Neural progenitor cell (in vitro differentiated cells): ENCODE measurements at regions not wholly inside any gene's neighbourhood (a gene's known extent, or its start where the extent isn't known, plus 50 kb on each side); places are given as distances from the start of the nearest gene placed in this dataset.
A peak's percentile ranks its signal among the peaks of the same experiment; 100 is the strongest.

Source experiments
- DNase-seq: peaks from one replicate; pipeline ENCODE4 v3.0.0-alpha.2; 2016; ENCODE audit warnings: low spot score
- H2AFZ ChIP-seq: fragments of 200-600 bp; sonication (generic); replicated peaks from 2 replicates; pipeline ENCODE4 v1.6.1; 2016; ENCODE audit warnings: antibody characterized with exemption
- H3F3A ChIP-seq: fragments of 200-600 bp; sonication (generic); 2 replicates; pipeline ENCODE4 v1.6.1; 2016; ENCODE audit warnings: antibody characterized with exemption, low read depth
- H3K27ac ChIP-seq: fragments of 200-600 bp; sonication (generic); 2 replicates; pipeline ENCODE4 v1.5.1; 2016; ENCODE audit warnings: mild to moderate bottlenecking
- H3K27me3 ChIP-seq: fragments of 200-600 bp; sonication (generic); 2 replicates; pipeline ENCODE4 v1.6.1; 2016; ENCODE audit warnings: mild to moderate bottlenecking, moderate library complexity
- H3K36me3 ChIP-seq: fragments of 200-600 bp; sonication (generic); 2 replicates; pipeline ENCODE4 v1.5.1; 2016
- H3K4me1 ChIP-seq: fragments of 200-600 bp; sonication (generic); 2 replicates; pipeline ENCODE4 v1.6.1; 2016; ENCODE audit warnings: mixed run types
- H3K4me2 ChIP-seq: fragments of 200-600 bp; sonication (generic); 2 replicates; pipeline ENCODE4 v1.6.1; 2016
- H3K4me3 ChIP-seq: fragments of 200-600 bp; sonication (generic); 2 replicates; pipeline ENCODE4 v1.5.1; 2016
- H3K79me2 ChIP-seq: fragments of 200-600 bp; sonication (generic); 2 replicates; pipeline ENCODE4 v1.6.1; 2016; ENCODE audit warnings: low read depth
- H3K9ac ChIP-seq: fragments of 200-600 bp; sonication (generic); 2 replicates; pipeline ENCODE4 v1.6.1; 2016
- H3K9me3 ChIP-seq: fragments of 200-600 bp; sonication (generic); 2 replicates; pipeline ENCODE4 v1.5.1; 2016; ENCODE audit warnings: low read depth
- H4K20me1 ChIP-seq: fragments of 200-600 bp; sonication (generic); 2 replicates; pipeline ENCODE4 v1.6.1; 2016; ENCODE audit warnings: low read depth
- H3K27ac Mint-ChIP-seq: 3 replicates; pipeline ENCODE4 v1.8.0; 2021; ENCODE audit warnings: mixed read lengths
- H3K27me3 Mint-ChIP-seq: 2 replicates; pipeline ENCODE4 v1.8.0; 2022; ENCODE audit warnings: low read depth, mild to moderate bottlenecking, inconsistent platforms, moderate library complexity, mixed read lengths; ENCODE audit not compliant: insufficient read depth
- H3K36me3 Mint-ChIP-seq: 3 replicates; pipeline ENCODE4 v1.8.0; 2021; ENCODE audit warnings: mixed read lengths
- H3K4me1 Mint-ChIP-seq: 3 replicates; pipeline ENCODE4 v1.8.0; 2021; ENCODE audit warnings: mixed read lengths
- H3K4me3 Mint-ChIP-seq: 3 replicates; pipeline ENCODE4 v1.8.0; 2021; ENCODE audit warnings: mild to moderate bottlenecking, moderate library complexity, mixed read lengths
- H3K9me3 Mint-ChIP-seq: 3 replicates; pipeline ENCODE4 v1.8.0; 2020; ENCODE audit warnings: mixed read lengths
- EZH2 ChIP-seq: fragments of 200-600 bp; sonication (generic); IDR thresholded peaks from 2 replicates; pipeline ENCODE4 v1.6.1; 2017; ENCODE audit warnings: antibody characterized with exemption, mild to moderate bottlenecking, moderate library complexity
- EZH2phosphoT487 ChIP-seq: fragments of 200-600 bp; sonication (generic); IDR thresholded peaks from 2 replicates; pipeline ENCODE4 v1.6.1; 2017; ENCODE audit warnings: antibody characterized with exemption
- TF ChIP-seq, protein P1 (sequence below): fragments of 200-600 bp; sonication (generic); IDR thresholded peaks from 2 replicates; pipeline ENCODE4 v1.5.1; 2017; ENCODE audit warnings: antibody characterized with exemption, mild to moderate bottlenecking

GRCh38 chr7:94303695-94304094 lies 91.0 kb upstream of the COL1A2 start:
- no peak overlapping the region for H3K4me3 Mint-ChIP-seq

GRCh38 chr7:94304878-94305277 lies 89.8 kb upstream of the COL1A2 start:
- Histone ChIP-seq H3F3A (no peaks in the 10 kb centered on the region), H3K4me1 (peaks cover 23% of the 10 kb centered on the region), H3K9me3 (no peaks in the 10 kb centered on the region), H3K27me3 (no peaks in the 10 kb centered on the region), H3K79me2 (no peaks in the 10 kb centered on the region), H3K36me3 (no peaks in the 10 kb centered on the region), H3K4me3 (no peak overlapping the region), H4K20me1 (no peaks in the 10 kb centered on the region), H3K27ac (no peak overlapping the region), H3K9ac (no peak overlapping the region), H2AFZ (no peak overlapping the region), H3K4me2 (no peak overlapping the region)
- DNase-seq, result no peak
- Mint-ChIP-seq H3K4me3 (no peak overlapping the region), H3K27me3 (peaks cover 2% of the 10 kb centered on the region), H3K36me3 (peaks cover 2% of the 10 kb centered on the region), H3K4me1 (peaks cover 39% of the 10 kb centered on the region), H3K27ac (no peak overlapping the region), H3K9me3 (peaks cover 19% of the 10 kb centered on the region)
- TF ChIP-seq, protein P1, sequence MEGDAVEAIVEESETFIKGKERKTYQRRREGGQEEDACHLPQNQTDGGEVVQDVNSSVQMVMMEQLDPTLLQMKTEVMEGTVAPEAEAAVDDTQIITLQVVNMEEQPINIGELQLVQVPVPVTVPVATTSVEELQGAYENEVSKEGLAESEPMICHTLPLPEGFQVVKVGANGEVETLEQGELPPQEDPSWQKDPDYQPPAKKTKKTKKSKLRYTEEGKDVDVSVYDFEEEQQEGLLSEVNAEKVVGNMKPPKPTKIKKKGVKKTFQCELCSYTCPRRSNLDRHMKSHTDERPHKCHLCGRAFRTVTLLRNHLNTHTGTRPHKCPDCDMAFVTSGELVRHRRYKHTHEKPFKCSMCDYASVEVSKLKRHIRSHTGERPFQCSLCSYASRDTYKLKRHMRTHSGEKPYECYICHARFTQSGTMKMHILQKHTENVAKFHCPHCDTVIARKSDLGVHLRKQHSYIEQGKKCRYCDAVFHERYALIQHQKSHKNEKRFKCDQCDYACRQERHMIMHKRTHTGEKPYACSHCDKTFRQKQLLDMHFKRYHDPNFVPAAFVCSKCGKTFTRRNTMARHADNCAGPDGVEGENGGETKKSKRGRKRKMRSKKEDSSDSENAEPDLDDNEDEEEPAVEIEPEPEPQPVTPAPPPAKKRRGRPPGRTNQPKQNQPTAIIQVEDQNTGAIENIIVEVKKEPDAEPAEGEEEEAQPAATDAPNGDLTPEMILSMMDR, result no peak
- TF ChIP-seq EZH2phosphoT487 (no peak), EZH2 (no peak)

More at GRCh38 chr7:94303695-94304094, 91.0 kb upstream of the COL1A2 start:
- Histone ChIP-seq H3K4me1 (peaks cover 23% of the 10 kb centered on the region), H3K9me3 (no peaks in the 10 kb centered on the region), H3K36me3 (no peaks in the 10 kb centered on the region), H2AFZ (peak overlapping the region; percentile 87), H3K27me3 (no peaks in the 10 kb centered on the region), H4K20me1 (no peaks in the 10 kb centered on the region), H3K9ac (no peak overlapping the region), H3K4me3 (no peak overlapping the region), H3K4me2 (no peak overlapping the region), H3F3A (no peaks in the 10 kb centered on the region), H3K79me2 (no peaks in the 10 kb centered on the region), H3K27ac (no peak overlapping the region)
- no peak for DNase-seq
- Mint-ChIP-seq H3K27ac (peak overlapping the region; percentile 61), H3K9me3 (peaks cover 12% of the 10 kb centered on the region), H3K27me3 (peaks cover 2% of the 10 kb centered on the region), H3K36me3 (peaks cover 2% of the 10 kb centered on the region), H3K4me1 (peaks cover 44% of the 10 kb centered on the region)
- TF ChIP-seq EZH2, result no peak
- TF ChIP-seq EZH2phosphoT487, result no peak
- TF ChIP-seq, protein P1, result no peak

DNA sequence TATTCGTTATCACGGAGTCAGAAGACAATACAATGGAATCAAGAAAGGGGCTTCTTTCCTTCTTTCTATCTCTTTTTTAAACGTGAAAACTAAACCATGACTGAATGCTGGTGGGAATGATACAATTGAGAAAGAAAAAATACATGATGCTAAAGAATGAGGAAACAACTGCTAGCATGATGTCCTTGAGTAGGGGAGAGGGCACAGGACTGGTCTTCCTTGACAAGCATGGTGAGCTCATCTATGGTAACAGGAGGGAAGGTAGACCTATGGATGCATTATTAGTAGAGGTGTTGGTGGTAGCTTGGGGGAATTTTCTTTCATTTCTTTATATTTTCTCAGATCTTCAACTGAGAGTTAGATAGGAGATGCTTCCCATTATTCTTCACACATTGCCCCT lies 88.9 kb upstream of the COL1A2 start:
- peak overlapping the region; percentile 24 for H3K27ac Mint-ChIP-seq
- peaks cover 19% of the 10 kb centered on the region for H3K9me3 Mint-ChIP-seq
- Histone ChIP-seq H4K20me1 (no peaks in the 10 kb centered on the region), H3K36me3 (no peaks in the 10 kb centered on the region), H3K9ac (no peak overlapping the region), H3K4me2 (no peak overlapping the region), H2AFZ (no peak overlapping the region), H3K27me3 (no peaks in the 10 kb centered on the region), H3K4me1 (peaks cover 19% of the 10 kb centered on the region), H3K9me3 (no peaks in the 10 kb centered on the region), H3K27ac (no peak overlapping the region), H3F3A (no peaks in the 10 kb centered on the region), H3K79me2 (no peaks in the 10 kb centered on the region), H3K4me3 (no peak overlapping the region)
- H3K4me3 Mint-ChIP-seq, result no peak overlapping the region
- no peak for DNase-seq
- no peak for TF ChIP-seq EZH2
- TF ChIP-seq, protein P1, result no peak
- H3K4me1 Mint-ChIP-seq, result peaks cover 30% of the 10 kb centered on the region
- H3K36me3 Mint-ChIP-seq, result peaks cover 2% of the 10 kb centered on the region
- H3K27me3 Mint-ChIP-seq, result peaks cover 2% of the 10 kb centered on the region
